Upper lobe of right lung (tissue), 1 donor: ENCODE measurements at regions not wholly inside any gene's neighbourhood (a gene's known extent, or its start where the extent isn't known, plus 50 kb on each side); places are given as distances from the start of the nearest gene placed in this dataset.

Experiments used
- ATAC-seq: fragments of 200-7000 bp; cut with Tn5 transposase; one replicate; pipeline ENCODE4 v1.9.1; 2020; ENCODE audit warnings: mild to moderate bottlenecking, moderate library complexity
- DNase-seq: peaks from one replicate; pipeline ENCODE4 v3.0.0-alpha.2; 2020
- H3K27ac ChIP-seq: fragments of 200-600 bp; one replicate; pipeline ENCODE4 v1.8.0; 2022
- H3K27me3 ChIP-seq: fragments of 200-600 bp; one replicate; pipeline ENCODE4 v1.8.0; 2022; ENCODE audit warnings: mild to moderate bottlenecking
- H3K36me3 ChIP-seq: fragments of 200-600 bp; one replicate; pipeline ENCODE4 v1.8.0; 2022
- H3K4me1 ChIP-seq: fragments of 200-600 bp; one replicate; pipeline ENCODE4 v1.8.0; 2022
- H3K4me3 ChIP-seq: fragments of 200-600 bp; one replicate; pipeline ENCODE4 v1.8.0; 2022; ENCODE audit warnings: mild to moderate bottlenecking
- H3K9me3 ChIP-seq: fragments of 200-600 bp; one replicate; pipeline ENCODE4 v1.8.0; 2022
- CTCF ChIP-seq: fragments of 200-600 bp; IDR thresholded peaks from one replicate; pipeline ENCODE4 v1.8.0; 2022; ENCODE audit warnings: antibody characterized with exemption
- intact Hi-C: fragments of 100-400 bp; cut with DNase I; formaldehyde crosslinking; loops from one replicate; pipeline ENCODE4 v1.11.0; 2022
- donor health status: DM: no; HTN: yes; CAD: no; lungs with severe emphysema.

DNA sequence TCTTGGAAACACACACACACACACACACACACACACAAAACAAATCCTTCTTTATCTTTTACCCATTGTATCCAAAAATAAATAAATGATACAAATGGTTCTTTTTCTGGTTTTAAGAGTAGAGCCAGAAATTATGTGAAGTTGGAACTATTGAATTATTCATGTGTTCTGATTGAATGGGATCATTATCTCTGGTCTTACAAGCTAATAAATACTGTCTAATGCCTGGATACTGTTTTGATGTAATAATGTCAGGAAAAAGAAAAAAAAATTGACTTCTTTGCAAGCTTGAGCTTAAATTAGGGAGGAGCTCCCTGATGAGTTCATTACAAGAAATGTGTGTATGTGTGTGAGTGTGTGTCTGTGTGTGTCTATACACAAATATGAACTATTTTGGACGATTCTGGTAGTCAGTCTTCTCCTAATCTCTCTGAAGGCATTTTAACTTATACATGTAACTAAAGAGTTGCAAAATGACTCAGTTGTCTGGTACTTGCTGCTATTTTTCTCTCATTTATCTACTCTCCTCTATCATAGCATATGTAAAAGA is 507.2 kb upstream of the AGTR1 start:
- H3K4me3 ChIP-seq = no peak overlapping the region
- intact Hi-C loops = no loop called here
- no peaks in the 10 kb centered on the region for H3K27me3 ChIP-seq
- ATAC-seq (no peak), DNase-seq (no peak)
- no peaks in the 10 kb centered on the region for H3K9me3 ChIP-seq
- H3K4me1 ChIP-seq = no peaks in the 10 kb centered on the region
- no peak overlapping the region for H3K27ac ChIP-seq
- no peaks in the 10 kb centered on the region for H3K36me3 ChIP-seq
- no peak for TF ChIP-seq CTCF

GRCh38 chr3:148191966-148192365 is 505.7 kb upstream of the AGTR1 start:
- Histone ChIP-seq H3K9me3 (no peaks in the 10 kb centered on the region), H3K4me3 (no peak overlapping the region), H3K36me3 (no peaks in the 10 kb centered on the region), H3K4me1 (no peaks in the 10 kb centered on the region), H3K27ac (no peak overlapping the region), H3K27me3 (no peaks in the 10 kb centered on the region)
- no peak for TF ChIP-seq CTCF
- DNase-seq (no peak), ATAC-seq (no peak)
- intact Hi-C loops = no loop called here

GRCh38 chr3:148197061-148197460 is 500.6 kb upstream of the AGTR1 start:
- H3K27me3 ChIP-seq = no peaks in the 10 kb centered on the region
- no peak for DNase-seq
- H3K27ac ChIP-seq = no peak overlapping the region
- H3K9me3 ChIP-seq = no peaks in the 10 kb centered on the region
- H3K36me3 ChIP-seq = no peaks in the 10 kb centered on the region
- no peak overlapping the region for H3K4me3 ChIP-seq
- intact Hi-C loops = no loop called here
- no peaks in the 10 kb centered on the region for H3K4me1 ChIP-seq
- no peak for TF ChIP-seq CTCF
- no peak for ATAC-seq

DNA sequence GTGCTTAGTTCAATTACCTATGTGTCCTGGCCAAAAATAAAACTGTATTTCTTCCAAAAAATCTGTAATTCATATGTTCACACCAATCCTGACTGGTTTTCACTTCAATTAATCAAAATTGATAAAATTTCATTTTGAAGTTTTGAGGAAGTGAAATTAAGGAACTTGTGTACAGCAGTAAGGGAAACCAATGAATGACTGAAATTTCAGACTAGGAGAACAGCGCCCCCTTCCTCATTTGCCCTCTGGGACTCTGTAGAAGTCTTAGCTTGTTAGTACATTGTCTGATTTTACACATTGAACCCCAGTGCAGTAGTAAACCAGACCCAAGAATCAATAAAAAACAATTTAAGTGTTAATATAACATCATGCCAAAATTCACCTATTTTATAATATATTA is 495.3 kb upstream of the AGTR1 start:
- Histone ChIP-seq H3K4me1 (no peaks in the 10 kb centered on the region), H3K4me3 (no peak overlapping the region), H3K9me3 (no peaks in the 10 kb centered on the region), H3K27ac (no peak overlapping the region), H3K27me3 (no peaks in the 10 kb centered on the region), H3K36me3 (no peaks in the 10 kb centered on the region)
- intact Hi-C loops = no loop called here
- peak; percentile 6 for TF ChIP-seq CTCF
- ATAC-seq (no peak), DNase-seq (no peak)

GRCh38 chr3:148203297-148204010 is 494.2 kb upstream of the AGTR1 start:
- Histone ChIP-seq H3K4me3 (no peak overlapping the region), H3K9me3 (no peaks in the 10 kb centered on the region), H3K4me1 (no peaks in the 10 kb centered on the region), H3K27me3 (no peaks in the 10 kb centered on the region), H3K27ac (no peak overlapping the region), H3K36me3 (no peaks in the 10 kb centered on the region)
- DNase-seq (no peak), ATAC-seq (peak; percentile 46)
- intact Hi-C loops = no loop called here
- no peak for TF ChIP-seq CTCF
